HepG2 (cell line): ENCODE measurements at regions not wholly inside any gene's neighbourhood (a gene's known extent, or its start where the extent isn't known, plus 50 kb on each side); places are given as distances from the start of the nearest gene placed in this dataset.

ENCODE experiments used
- ATAC-seq: fragments of 200-7000 bp; cut with Tn5 transposase; 3 replicates; pipeline ENCODE4 v1.9.1; 2020; ENCODE audit warnings: mild to moderate bottlenecking, moderate library complexity
- BruUV-seq: library from RNA; stranded (reverse); fragments of 400-500 nt; replicated peaks from 2 replicates; lab custom pipeline; 2021; lab: Mats Ljungman, UMichigan
- CTCF ChIA-PET: fragments of 300-600 bp; formaldehyde crosslinking; extraction: SDS; loops from one replicate; lab custom pipeline; 2021; ENCODE audit warnings: low total read pairs, inconsistent platforms, low intra/inter-chr PET ratio; lab: Yijun Ruan, JAX
- POLR2A ChIA-PET: fragments of 350-600 bp; sonication (Branson Sonifier 250); formaldehyde crosslinking; loops from one replicate; lab custom pipeline; 2020; ENCODE audit warnings: antibody characterized with exemption, inconsistent platforms; lab: Yijun Ruan, JAX
- DNase-seq: peaks from one replicate; pipeline ENCODE4 v3.0.0-alpha.2; 2015; ENCODE audit warnings: low spot score
- FAIRE-seq: peaks from 3 replicates; lab custom pipeline; 2011; peaks lifted over from hg19 to GRCh38; lab: Jason Lieb, UNC
- H2AFZ ChIP-seq: one replicate; pipeline ENCODE4 v1.6.1; 2011; ENCODE audit warnings: low read length, inconsistent platforms
- H3K27ac ChIP-seq: fragments of 300-600 bp; 3 replicates; pipeline ENCODE4 v1.8.0; 2011; ENCODE audit warnings: mixed run types, mild to moderate bottlenecking, mixed read lengths, low read length, inconsistent platforms; ENCODE audit not compliant: insufficient read depth; ENCODE audit errors: extremely low read length
- H3K27me3 ChIP-seq, 2 experiments: fragments of 200-600 bp in 1 of 2; 2 replicates in 1 of 2; 3 replicates in 1 of 2; pipeline versions ENCODE4 v1.6.0 to v1.8.0; 2011; ENCODE audit warnings: low read length in 2 of 2, mild to moderate bottlenecking in 2 of 2, moderate library complexity in 2 of 2, inconsistent platforms in 1 of 2; ENCODE audit not compliant: insufficient read depth in 2 of 2, control insufficient read depth in 1 of 2
- H3K36me3 ChIP-seq, 2 experiments: fragments of 200-600 bp in 1 of 2; replicated peaks in 1 of 2; 2 replicates in 1 of 2; 3 replicates in 1 of 2; pipeline versions ENCODE4 v1.5.1 to v1.8.0; 2011; ENCODE audit warnings: low read length in 2 of 2, inconsistent platforms in 1 of 2; ENCODE audit not compliant: insufficient read depth in 2 of 2, control insufficient read depth in 1 of 2
- H3K4me1 ChIP-seq: 2 replicates; pipeline ENCODE4 v1.5.1; 2012; ENCODE audit warnings: low read length, inconsistent platforms; ENCODE audit not compliant: insufficient read depth
- H3K4me2 ChIP-seq: 2 replicates; pipeline ENCODE4 v1.6.0; 2011; ENCODE audit warnings: low read depth, low read length, inconsistent platforms
- H3K4me3 ChIP-seq, 3 experiments: fragments of 200-600 bp in 1 of 3; sonication (generic), shearing (Covaris generic) in 1 of 3; replicated peaks in 1 of 3; 2 replicates each; pipeline ENCODE4 v1.5.1; 2011 to 2016; ENCODE audit warnings: low read length in 3 of 3, inconsistent platforms in 2 of 3, low read depth in 2 of 3, mild to moderate bottlenecking in 2 of 3, control low read depth in 1 of 3, mixed read lengths in 1 of 3; ENCODE audit not compliant: insufficient read depth in 1 of 3
- H3K79me2 ChIP-seq: one replicate; pipeline ENCODE4 v1.6.1; 2011; ENCODE audit warnings: low read length, inconsistent platforms; ENCODE audit not compliant: insufficient read depth
- H3K9ac ChIP-seq: 2 replicates; pipeline ENCODE4 v1.6.0; 2011; ENCODE audit warnings: mild to moderate bottlenecking, low read depth, low read length, inconsistent platforms; ENCODE audit not compliant: insufficient read depth
- H3K9me3 ChIP-seq: 2 replicates; pipeline ENCODE4 v1.5.1; 2012; ENCODE audit warnings: mild to moderate bottlenecking, low read length
- H4K20me1 ChIP-seq: 2 replicates; pipeline ENCODE4 v1.6.0; 2011; ENCODE audit warnings: inconsistent platforms, mild to moderate bottlenecking, low read length, moderate library complexity; ENCODE audit not compliant: insufficient read depth
- CBX1 ChIP-seq: IDR thresholded peaks from one replicate; pipeline ENCODE4 v1.6.1; 2016; ENCODE audit warnings: antibody characterized with exemption, low read depth
- PITX1 ChIP-seq: sonication (generic); formaldehyde crosslinking; IDR thresholded peaks from 2 replicates; pipeline ENCODE4 v1.5.1; 2020; ENCODE audit warnings: mild to moderate bottlenecking, missing genetic modification reagents
- TP53 ChIP-seq: sonication (generic); formaldehyde crosslinking; conservative IDR thresholded peaks from 2 replicates; pipeline ENCODE4 v1.4.0; 2020; ENCODE audit warnings: missing genetic modification reagents
- ZBTB42 ChIP-seq: sonication (generic); formaldehyde crosslinking; IDR thresholded peaks from 2 replicates; pipeline ENCODE4 v1.5.0; 2020; ENCODE audit warnings: mild to moderate bottlenecking, missing genetic modification reagents
- ZNF18 ChIP-seq: sonication (generic); formaldehyde crosslinking; IDR thresholded peaks from 2 replicates; pipeline ENCODE4 v1.8.0; 2022; ENCODE audit warnings: mild to moderate bottlenecking, missing genetic modification reagents; ENCODE audit not compliant: insufficient replicate concordance
- ZNF20 ChIP-seq: sonication (generic); formaldehyde crosslinking; IDR thresholded peaks from 2 replicates; pipeline ENCODE4 v1.4.0; 2020; ENCODE audit warnings: mild to moderate bottlenecking, moderate library complexity, missing genetic modification reagents
- ZNF230 ChIP-seq: sonication (generic); formaldehyde crosslinking; IDR thresholded peaks from 2 replicates; pipeline ENCODE4 v1.4.0; 2020; ENCODE audit warnings: mild to moderate bottlenecking, missing genetic modification reagents
- ZNF431 ChIP-seq: sonication (generic); formaldehyde crosslinking; IDR thresholded peaks from 2 replicates; pipeline ENCODE4 v1.9.0; 2022; ENCODE audit warnings: missing genetic modification reagents, low read depth, mild to moderate bottlenecking, borderline replicate concordance
- ZNF552 ChIP-seq: sonication (generic); formaldehyde crosslinking; IDR thresholded peaks from 2 replicates; pipeline ENCODE4 v1.9.0; 2022; ENCODE audit warnings: missing genetic modification reagents, mild to moderate bottlenecking, borderline replicate concordance
- ZNF570 ChIP-seq: sonication (generic); formaldehyde crosslinking; IDR thresholded peaks from 2 replicates; pipeline ENCODE4 v1.4.0; 2020; ENCODE audit warnings: mild to moderate bottlenecking, missing genetic modification reagents, borderline replicate concordance
- WGBS: methylation state at CpG from one replicate; pipeline ENCODE4 v1.1.6; 2017; ENCODE audit warnings: low lambda C conversion rate; 5-methylcytosine and 5-hydroxymethylcytosine counted together
- in situ Hi-C: cut with HindIII; loops from 2 replicates; pipeline ENCODE4 v1.10.0; 2017; ENCODE audit warnings: low pct_unique_long_range_greater_than_20kb; ENCODE audit not compliant: extremely low pct_ligation_motif_present
- intact Hi-C: fragments of 100-400 bp; cut with micrococcal nuclease; formaldehyde crosslinking; loops from one replicate; pipeline ENCODE4 v1.10.0; 2022; ENCODE audit not compliant: unreplicated experiment

- no peaks in the 10 kb centered on the region for H3K36me3 ChIP-seq
- no peaks in the 10 kb centered on the region for H3K4me1 ChIP-seq
- no peaks in the 10 kb centered on the region for H3K27me3 ChIP-seq
- no peak overlapping the region for H3K9ac ChIP-seq
- POLR2A ChIA-PET = no interaction called here
- DNase-seq (no peak), ATAC-seq (no peak), FAIRE-seq (no peak)
- no peak overlapping the region for H3K27ac ChIP-seq
- no peak overlapping the region for H2AFZ ChIP-seq
- intact Hi-C loops = no loop called here
- no TSS peak for BruUV-seq
- WGBS = 0% methylated on average over 1 of the region's 1 CpG
- no peaks in the 10 kb centered on the region for H3K79me2 ChIP-seq
- no peak overlapping the region for H3K4me2 ChIP-seq
- in situ Hi-C loops = no loop called here
- no peaks in the 10 kb centered on the region for H3K9me3 ChIP-seq
- H4K20me1 ChIP-seq = no peaks in the 10 kb centered on the region
- no peak overlapping the region for H3K4me3 ChIP-seq
- CTCF ChIA-PET = no interaction called here
- TF ChIP-seq ZNF230 (CRISPR knock-in tag) = no peak
- no peak for TF ChIP-seq PITX1
- no peak for TF ChIP-seq ZNF18 (CRISPR knock-in tag)
- no peak for TF ChIP-seq ZNF431 (CRISPR knock-in tag)
- TF ChIP-seq ZBTB42 (CRISPR knock-in tag) = no peak
- TF ChIP-seq ZNF552 (CRISPR knock-in tag) = no peak
- no peak for TF ChIP-seq TP53
- no peak for TF ChIP-seq ZNF20 (CRISPR knock-in tag)
- no peak for TF ChIP-seq ZNF570 (CRISPR knock-in tag)
- TF ChIP-seq CBX1 = no peak
- TF ChIP-seq, all 625 proteins: peak for 0
These were observed 1085.3 kb upstream of the MAP3K7 start for GRCh38 chr6:91672201-91672600.
